Stimulated activated CD4-positive, alpha-beta T cell treated with anti-CD3 and anti-CD28 coated beads, Interleukin-4, amount 100 ng/mL, for 1 hour (primary cell): ENCODE measurements at regions not wholly inside any gene's neighbourhood (a gene's known extent, or its start where the extent isn't known, plus 50 kb on each side); places are given as distances from the start of the nearest gene placed in this dataset.

ENCODE experiments used
- DNase-seq: peaks from one replicate; pipeline ENCODE4 v3.0.0-alpha.2; 2020

DNA sequence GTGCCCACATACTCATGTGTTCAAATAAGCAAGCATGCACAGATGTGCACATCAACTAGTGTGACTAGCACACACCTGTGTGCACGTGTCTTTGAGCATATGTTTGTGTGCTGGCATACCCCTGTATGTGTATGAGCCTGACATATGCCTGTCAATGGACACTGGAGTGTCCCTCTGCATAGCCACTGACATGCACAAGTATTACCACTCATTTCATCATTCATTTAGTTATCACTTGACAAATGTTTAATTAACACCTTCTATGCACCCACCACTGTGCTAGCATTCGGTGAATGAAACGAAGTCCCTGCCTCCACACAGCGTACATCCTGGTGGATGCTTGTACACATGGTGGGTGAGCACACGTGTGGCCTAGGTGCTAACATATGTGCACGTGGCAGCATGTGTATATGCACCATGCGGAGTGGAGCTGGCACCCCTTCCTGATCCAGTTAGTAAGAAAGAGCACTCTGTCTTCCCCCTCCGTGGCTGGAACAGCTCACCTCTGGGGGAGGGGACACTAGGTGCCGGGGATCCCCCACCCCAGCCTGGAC lies 112.0 kb downstream of the CHST1 start:
- no peak for DNase-seq

DNA sequence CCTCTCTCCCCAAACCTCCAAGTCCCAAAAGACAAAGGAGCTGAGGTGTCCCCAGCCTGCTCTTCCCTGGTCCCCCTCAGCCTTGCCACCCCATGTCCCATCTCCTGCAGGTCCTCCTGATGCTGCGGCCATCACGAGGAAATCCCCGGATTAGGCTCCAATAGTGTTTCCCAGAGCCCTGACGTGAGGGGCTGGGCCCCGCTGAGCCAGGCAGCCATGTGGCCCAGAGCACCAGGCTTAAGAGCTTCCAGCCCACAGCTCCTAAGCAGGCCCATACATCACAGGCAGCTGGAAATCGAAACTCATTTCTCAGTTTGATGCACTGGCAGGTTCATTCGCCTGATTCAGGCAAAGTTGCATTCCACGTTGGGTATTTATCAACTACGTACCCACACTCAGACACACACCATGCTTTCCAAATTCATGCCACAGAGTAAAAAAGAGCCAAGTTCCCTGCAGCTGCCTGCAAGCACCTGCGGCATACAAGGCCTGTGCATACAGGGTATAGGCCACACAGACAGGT lies 114.2 kb downstream of the CHST1 start:
- DNase-seq = no peak

DNA sequence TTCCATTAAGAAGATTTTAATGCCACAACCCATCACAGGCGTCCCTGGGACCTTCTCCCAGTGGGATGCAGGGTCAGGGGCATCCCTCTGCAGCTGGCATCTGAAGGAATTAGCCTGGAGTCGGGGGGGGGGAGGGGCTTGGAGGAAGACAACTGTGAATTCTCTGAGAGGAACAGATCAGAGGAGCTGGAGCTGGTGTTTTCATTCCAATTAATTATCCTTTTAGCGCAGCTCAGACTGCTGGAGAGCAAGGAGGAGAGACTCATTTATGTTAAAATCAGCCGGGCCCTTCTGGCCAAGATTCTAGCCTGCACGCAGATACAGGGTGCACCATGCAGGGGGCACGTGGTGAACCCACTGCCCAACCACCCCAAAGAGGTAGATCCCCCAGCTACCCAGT lies 116.2 kb downstream of the CHST1 start:
- DNase-seq = no peak

DNA sequence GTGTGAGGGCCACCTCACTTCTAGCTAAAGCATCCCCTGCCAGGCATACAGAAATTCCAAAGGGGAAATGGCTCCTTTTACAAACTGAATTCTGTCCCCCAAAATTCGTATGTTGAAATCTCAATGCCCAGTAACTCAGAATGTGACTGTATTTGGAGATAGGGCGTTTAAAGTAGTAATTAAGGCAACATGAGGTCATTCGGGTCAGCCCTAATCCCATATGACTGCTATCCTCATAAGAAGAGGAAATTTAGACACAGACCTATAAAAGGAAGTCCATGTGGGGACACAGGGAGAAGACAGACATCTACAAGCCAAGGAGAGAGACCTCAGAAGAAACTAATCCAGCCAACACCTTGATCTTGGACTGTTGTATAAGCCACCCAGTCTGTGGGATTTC lies 119.1 kb downstream of the CHST1 start:
- DNase-seq = no peak

DNA sequence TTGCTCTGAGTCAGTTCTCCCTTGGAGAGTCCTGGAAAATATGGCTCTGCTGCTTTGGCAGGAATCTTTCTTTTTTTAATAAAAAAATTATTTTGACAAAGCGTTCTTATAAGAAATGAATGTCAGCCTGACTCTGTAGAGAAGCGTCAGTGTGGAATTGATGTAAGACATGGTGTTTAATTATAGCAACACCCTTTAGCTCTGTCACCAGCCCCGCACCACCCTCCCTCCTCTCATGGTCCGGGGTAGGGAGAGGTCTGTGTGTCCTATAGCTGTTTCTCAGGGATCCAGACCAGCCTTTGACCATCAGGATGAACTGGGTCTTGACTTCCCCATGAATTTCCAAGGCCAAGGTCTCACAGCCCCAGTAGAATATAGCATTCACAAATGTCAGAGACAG lies 120.6 kb downstream of the CHST1 start:
- no peak for DNase-seq

DNA sequence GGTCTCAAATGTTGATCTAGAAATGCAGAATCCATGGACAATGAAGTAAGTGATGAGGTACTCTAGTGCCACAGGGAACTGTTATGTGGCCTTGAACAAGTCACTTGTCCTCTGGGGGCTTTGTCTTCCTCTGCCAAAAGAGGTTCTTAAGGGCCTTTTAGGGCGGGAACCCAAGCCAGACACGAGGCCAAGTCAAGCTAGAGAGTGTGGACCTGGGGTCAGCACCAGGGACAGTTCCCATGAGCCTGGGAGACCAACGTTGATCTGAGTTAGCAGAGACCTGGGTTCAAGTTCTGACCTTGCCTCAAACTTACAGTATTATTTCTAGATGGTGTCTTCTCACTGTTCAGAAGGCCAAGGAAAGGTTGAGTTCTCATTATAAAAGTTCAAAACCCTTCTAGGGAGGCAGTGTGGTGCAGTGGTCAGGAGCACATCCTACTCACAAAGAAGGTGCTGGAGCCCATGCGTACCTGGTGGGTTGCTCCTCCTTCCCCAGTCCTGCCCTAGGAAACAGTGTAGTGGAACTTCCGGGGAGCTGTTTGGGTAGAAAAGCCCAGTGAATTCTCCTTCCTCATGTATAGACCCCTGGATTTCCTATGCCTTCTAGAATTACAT lies 121.5 kb downstream of the CHST1 start:
- DNase-seq = no peak

DNA sequence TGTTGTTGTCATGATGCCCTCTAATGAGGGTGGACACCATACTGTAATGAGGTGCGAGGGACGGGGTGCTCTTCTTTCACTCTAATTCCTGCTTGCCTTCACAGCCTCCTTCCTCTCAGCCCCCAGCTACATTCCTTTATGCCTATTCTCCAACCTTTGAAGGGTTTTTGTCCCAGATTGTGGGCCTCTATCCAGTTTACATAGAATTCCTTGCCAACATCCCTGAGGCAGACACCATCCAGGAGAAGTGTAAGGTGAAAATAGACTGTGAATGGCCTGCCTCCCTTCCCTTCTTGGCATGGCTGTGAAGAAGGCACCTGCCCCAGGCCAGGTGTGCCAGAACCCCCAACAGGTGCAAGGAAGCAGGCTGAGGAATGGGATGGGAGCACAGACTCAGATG lies 122.3 kb downstream of the CHST1 start:
- DNase-seq = no peak

DNA sequence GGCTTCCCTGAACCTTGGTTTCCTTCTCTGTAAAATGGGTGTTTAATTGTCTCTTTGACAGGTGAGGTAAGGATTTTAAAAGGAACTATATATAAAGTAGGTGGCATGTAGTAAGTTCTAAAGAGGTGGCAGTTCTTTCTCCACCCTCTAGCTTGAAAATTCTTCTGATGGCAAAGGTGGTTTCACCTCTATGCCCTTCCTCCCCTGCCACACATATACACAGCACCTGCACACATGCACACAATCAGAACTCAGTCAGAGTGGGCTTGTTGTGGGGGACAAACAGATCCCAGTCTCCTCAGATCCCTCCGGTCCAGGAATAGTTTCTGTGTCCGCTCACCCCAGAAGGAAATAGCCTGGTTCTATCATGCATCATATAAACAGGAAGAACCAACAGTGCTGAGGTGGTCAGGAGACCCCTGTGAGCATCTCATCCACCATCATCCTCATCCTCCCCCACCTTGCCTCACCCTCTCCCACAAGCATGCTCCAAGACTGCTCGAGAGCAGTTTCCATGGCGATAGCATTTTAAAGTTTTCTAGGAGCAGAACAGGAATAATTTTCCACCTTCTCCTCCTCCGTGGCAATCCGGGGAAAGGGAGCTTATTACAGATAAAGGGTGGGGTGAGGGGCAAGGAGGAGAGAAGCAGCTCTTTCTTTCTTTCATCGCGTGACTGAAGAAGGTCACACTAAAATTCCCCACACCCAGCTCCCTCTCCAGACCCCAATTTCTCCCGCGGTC lies 123.6 kb downstream of the CHST1 start:
- no peak for DNase-seq

DNA sequence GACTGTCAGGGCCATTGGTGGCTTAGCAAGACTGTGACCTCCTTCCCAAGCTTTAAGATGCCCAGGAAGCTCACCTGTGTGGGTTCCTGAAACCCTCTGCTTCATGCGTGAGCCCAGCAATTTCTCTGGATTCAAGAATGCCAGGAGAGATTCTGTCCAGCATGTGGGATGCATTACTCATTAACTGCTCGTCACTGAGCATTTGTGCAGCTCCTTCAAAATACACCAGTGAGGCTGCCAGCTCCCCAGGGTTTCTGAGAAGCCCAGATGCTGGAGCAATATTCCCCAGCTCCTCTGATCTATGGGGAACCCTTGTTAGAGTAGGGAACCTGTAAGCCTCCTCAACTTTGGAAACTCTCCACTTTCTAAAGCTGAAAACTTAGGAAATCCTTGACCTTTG lies 126.5 kb downstream of the CHST1 start:
- no peak for DNase-seq

DNA sequence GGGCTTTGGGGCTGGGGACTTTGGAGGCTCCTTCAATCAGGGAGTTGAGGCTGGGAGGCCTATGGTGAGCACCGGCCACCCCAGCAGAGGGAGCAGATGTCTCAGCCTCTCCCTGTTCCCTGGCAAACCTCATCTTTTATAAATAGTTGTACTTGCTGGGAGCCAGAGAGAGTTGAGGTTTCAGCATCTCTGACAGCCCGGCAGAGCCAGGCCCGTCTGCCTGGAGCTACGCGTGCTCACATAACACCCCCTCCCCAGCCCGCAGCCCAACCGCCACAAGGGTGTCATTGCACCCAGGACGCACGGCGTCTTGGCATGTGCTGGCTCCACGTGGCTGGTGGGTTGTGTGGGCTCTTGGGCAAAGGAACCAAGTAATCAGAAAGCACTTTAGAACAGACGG lies 127.1 kb downstream of the CHST1 start:
- no peak for DNase-seq

DNA sequence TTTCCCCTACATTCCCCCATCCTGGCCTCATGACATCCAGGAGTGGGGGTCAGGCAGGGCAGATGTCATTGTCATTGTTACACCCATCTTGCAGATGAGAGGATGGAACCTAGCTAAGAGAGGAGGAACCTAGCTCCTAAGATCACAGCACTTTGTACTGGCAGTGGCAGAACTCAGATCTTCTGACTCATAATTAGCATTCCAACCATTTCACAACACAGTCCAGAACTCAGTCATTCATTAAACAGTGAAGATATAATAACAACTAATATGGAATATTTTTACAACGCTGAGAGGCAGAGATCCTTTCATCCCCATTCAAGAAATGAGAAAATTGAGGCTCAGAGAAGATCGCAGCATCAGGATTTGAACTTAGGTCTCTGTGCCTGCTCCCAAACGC lies 127.8 kb downstream of the CHST1 start:
- DNase-seq = no peak

DNA sequence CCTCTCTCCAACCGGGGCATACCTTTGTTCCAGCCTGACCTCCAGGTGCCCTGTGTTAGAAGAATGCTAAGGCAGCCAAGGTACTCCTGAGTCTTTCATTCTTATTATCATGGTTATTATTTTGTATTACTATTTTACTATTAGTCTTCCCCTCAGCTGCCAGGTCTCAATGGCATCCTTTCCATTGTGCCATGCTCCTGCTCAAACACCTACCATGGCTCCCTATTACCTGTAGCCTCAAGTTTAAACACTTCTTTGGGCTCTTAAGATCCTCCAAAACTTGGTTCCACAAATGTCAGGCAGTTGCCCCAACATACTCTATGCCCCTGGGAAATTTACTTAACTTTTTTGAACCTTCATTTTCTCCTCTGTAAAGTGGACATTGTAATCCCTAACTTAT lies 130.4 kb downstream of the CHST1 start:
- no peak for DNase-seq

DNA sequence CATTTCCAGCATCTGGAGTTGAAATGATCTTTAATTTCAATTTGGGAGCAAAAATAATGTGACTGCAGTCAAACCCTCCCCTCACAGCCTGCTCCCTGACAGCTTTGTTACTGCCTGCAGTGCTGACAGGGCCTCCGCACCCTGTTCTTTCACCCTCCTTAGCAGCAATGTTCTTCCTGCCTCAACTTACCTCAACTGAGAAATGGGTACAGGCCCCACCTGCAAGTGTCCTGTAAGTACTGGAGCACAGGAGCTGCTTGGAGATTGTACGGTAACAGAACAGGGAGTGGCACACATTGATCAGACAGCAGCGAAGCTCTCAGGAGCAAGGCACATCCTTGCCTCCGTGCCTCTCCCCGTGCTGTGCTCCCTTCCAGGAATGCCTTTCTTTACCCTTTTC lies 131.3 kb downstream of the CHST1 start:
- no peak for DNase-seq

DNA sequence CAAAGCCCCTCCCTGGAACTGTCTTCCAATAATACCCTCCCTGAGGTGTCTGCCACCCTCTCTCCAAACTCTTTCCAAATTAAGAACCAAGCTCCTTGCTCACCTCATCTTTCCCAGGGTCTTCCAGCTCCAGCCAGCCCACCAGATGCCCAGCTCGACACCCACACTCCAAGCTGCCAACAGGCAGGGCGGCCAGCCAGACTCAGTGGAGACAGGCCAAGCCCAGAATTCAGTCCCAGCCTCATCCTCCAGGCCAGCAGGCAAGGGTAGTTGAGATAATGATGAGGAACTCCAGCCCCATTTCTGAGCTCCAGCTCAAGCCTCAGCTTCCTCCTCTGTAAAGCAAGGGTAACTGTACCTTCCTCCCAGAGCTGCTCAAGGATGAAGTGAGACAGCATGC lies 132.9 kb downstream of the CHST1 start:
- DNase-seq = no peak

DNA sequence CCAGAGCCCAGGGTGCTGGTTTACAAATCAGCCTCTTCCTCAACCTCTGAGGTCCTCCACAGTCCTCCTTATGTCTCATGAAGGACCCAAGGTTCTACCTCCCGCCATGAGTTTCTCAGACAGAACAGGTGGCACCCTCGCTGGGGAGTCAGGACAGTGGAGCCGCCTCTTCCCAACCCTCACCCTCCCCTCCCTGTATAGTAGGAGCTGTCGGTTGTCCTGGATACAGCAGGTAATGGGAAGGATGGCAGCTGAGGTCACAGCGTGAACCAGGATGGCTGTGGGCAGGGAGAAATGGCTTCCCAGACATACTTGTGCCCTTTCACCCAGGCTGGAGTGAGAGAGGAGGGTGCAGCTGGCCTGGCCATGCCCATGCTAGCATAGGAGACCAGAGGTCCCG lies 134.6 kb downstream of the CHST1 start:
- no peak for DNase-seq

DNA sequence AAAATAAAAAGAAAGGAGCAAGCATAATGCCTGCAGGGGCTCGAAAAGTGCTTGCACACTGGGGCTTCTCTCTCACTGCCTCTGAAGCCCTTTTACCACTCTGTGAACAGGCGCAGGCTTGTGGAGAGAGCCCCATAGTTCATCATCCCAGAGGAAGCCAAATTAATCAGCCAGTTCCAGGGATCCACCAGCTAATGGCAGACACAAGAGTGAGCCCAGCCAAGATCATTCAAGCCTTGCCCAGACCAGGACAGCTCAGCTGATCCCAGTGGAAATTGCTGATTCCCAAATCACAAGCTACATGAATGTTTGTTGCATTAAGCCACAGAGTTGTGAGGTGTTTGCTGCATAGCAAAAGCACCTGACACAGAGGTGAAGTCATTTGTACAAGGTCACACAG lies 135.3 kb downstream of the CHST1 start:
- no peak for DNase-seq

DNA sequence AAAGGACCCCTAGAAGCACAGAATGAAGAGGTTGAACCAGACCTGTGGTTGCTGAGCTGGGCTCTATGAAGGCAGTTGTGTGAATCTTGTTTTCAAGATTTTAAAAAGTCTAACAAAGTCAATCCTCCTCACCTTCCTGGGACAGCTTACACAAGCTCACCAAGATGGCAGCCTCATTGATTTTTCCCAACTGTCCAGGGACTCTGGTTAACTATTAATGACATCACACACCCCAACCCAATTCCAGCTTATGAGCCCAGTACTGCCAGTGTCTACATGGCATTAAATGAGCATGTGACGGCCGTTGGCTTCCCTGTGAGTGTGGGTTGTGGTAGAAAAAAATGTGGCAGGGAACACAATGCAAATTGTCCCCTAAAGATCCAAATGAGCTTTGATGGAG lies 137.0 kb downstream of the CHST1 start:
- no peak for DNase-seq

DNA sequence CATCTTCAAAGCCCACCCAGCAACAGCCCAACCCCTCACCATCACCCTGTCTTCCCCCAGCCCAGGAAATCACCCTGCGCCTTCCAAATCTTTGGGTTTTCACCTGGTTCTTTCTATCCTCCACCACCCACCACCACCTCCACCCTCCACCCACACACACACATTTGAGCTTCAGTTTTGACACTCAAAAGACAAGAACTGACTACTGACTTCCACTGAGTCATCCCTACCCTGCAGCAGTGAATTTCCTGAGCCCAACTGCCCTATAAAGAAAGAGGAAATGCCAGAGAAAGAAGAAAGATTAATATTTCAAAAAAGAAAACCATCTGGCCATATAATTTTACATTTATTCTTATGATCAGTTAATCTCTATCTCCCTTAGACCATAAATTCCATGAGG lies 137.5 kb downstream of the CHST1 start:
- DNase-seq = no peak

DNA sequence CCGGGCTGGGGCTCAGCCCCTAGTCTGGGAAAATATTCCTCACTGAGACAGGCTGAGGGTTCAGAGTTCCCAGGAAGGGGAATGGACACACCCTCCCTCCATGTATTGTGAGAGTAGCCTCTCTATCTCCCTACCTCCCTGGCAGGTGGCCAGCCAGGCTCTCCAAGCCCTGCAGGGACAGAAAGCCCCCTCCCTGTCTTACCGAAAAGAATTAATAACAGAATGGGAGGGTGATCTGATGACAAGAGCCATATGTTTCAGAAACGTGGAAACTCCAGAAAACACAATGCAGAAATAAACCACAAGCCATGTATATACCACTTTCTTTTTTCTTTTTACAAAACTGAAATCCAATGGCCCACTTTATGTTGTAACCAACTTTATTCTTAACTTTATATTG lies 140.0 kb downstream of the CHST1 start:
- no peak for DNase-seq

DNA sequence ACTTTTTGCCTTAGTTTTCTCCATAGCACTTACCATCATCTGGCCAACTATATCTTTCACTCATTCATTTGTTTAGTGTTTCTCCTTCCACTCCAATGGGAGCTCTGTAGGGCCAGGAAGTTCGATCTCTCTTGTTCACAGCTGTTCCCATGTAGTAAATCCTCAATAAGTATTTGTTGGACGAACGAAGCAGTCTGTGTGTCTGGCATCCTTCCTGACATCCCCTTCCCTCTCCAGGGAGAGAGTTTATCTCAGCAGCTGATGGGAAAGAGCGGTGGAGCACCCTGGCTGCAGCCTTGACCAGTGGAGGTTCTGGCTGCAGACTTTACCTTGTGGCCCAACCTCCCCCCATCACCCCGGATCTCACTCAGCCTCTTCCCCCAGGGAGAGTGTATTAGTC lies 141.7 kb downstream of the CHST1 start:
- no peak for DNase-seq

DNA sequence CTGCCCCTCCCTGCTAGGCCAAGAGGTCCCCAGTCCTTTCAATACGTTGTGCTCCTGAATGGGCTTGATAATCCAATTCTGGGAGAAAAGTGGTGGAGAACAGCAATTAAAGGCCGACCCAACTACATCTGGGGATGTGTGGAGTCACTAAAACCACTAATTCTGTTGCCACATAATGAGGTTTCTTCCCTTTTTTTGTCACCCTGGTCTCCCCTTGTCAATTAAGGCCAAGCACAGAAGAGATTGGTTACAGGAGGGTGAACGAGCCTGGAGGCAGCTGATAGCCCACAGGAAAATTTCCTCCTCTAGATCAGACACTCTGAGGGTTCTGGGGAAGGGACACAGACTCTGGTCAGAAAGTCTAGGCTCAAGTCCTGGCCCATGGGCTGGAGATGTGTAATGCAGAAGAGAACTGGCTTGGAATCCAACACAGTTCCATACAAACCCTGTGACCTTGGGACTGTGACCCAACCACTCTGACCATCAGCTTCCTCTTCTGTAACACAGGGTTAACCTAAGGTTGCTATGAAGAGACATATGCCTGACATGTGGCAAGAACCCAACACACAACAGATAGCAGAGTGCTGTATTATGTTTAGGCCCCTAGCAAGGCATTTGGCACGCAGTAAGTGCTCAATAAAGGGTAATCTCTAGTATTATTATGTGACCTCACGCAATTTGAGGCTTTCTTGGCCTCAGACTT lies 146.4 kb downstream of the CHST1 start:
- no peak for DNase-seq

DNA sequence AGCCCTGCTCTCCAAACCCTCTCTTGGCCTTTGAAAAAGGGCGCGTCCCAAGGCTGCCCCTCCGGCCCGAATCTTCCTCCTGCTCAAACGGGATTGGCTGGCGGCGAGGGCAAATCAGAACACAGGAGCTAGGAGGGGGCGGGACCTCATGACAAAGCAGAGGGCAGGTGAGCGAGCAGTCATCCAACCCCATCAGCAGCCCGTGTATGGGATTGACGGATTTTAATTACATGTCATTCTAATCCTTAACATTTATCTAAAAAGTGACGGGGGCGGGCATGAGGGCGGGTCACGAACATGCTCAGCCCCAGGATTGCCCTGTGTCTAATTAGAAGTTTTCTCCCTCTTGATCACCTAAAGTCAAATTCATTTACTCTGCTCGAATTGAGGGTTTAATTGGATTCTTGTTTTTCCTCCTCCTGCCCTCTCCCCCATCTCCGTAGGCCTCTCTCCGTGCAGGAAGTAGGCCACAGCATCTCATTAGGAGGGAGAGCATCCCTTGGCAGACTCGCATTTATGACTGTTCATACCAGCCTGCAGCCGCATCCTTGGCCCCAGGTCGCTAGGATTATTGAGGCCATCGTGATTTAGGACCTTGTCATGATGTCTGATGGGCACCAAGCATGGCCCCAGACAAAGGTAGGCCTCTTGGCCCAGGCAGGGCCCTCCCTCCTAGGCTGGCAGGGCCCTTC lies 147.1 kb downstream of the CHST1 start:
- no peak for DNase-seq

DNA sequence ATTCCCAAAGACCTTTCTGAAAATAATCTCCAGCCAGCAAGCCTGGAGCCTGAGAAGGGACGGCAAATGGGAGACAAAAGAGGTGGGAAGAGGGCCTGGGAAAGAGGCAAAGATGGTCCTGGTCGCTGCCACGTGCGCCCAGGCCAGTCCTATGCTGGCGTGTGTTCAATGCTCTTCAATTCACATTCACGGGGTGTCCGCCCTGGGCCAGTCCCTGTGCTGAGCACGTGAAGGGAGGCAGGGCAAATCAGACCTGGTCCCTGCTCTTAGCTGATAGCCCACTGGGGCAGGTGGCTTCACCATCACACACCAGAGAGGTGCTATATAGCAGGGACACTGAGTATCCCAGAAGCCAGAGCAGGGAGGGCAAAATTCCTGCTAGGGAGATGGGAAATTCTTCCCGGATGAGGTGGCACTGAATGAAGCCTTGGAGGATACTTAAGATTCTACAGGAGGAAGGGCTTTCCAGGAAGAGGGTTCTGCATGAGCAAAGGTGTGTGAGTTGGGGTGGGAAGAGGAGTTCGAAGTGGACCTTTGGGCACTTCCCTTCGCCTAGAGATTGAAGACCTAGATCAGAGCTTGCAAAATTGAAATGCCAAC lies 148.2 kb downstream of the CHST1 start:
- DNase-seq = no peak
